Parathyroid adenoma (tissue), 2 donors: ENCODE measurements at regions not wholly inside any gene's neighbourhood (a gene's known extent, or its start where the extent isn't known, plus 50 kb on each side); places are given as distances from the start of the nearest gene placed in this dataset.

Experiments
- H2AFZ ChIP-seq: fragments of 300-600 bp; sonication (generic); one replicate; pipeline ENCODE4 v1.7.0; 2017; ENCODE audit warnings: antibody characterized with exemption, mild to moderate bottlenecking
- H3K27ac ChIP-seq: fragments of 300-600 bp; sonication (generic); one replicate; pipeline ENCODE4 v1.7.0; 2017
- H3K27me3 ChIP-seq: fragments of 300-600 bp; sonication (generic); one replicate; pipeline ENCODE4 v1.7.0; 2017; ENCODE audit warnings: low read length; ENCODE audit not compliant: control insufficient read depth, insufficient read depth
- H3K36me3 ChIP-seq: fragments of 300-600 bp; sonication (generic); one replicate; pipeline ENCODE4 v1.7.0; 2017; ENCODE audit warnings: low read length; ENCODE audit not compliant: control insufficient read depth, insufficient read depth
- H3K4me1 ChIP-seq: fragments of 300-600 bp; sonication (generic); one replicate; pipeline ENCODE4 v1.7.0; 2017; ENCODE audit warnings: control low read depth
- H3K4me2 ChIP-seq: fragments of 300-600 bp; sonication (generic); one replicate; pipeline ENCODE4 v1.7.0; 2017; ENCODE audit warnings: low read length
- H3K4me3 ChIP-seq: fragments of 300-600 bp; sonication (generic); one replicate; pipeline ENCODE4 v1.7.0; 2017; ENCODE audit warnings: low read depth, low read length
- H3K79me2 ChIP-seq: fragments of 300-600 bp; sonication (generic); one replicate; pipeline ENCODE4 v1.7.0; 2017; ENCODE audit warnings: control low read depth
- H3K9ac ChIP-seq: fragments of 300-600 bp; sonication (generic); one replicate; pipeline ENCODE4 v1.7.0; 2017; ENCODE audit warnings: mild to moderate bottlenecking
- H3K9me3 ChIP-seq: fragments of 300-600 bp; sonication (generic); one replicate; pipeline ENCODE4 v1.7.0; 2017; ENCODE audit warnings: low read length; ENCODE audit not compliant: control insufficient read depth
- TF ChIP-seq, protein P1 (sequence below): fragments of 300-600 bp; sonication (generic); IDR thresholded peaks from one replicate; pipeline ENCODE4 v1.7.0; 2017; ENCODE audit warnings: antibody characterized with exemption, mild to moderate bottlenecking
- donor health status: primary hyperparathyroidism.

DNA sequence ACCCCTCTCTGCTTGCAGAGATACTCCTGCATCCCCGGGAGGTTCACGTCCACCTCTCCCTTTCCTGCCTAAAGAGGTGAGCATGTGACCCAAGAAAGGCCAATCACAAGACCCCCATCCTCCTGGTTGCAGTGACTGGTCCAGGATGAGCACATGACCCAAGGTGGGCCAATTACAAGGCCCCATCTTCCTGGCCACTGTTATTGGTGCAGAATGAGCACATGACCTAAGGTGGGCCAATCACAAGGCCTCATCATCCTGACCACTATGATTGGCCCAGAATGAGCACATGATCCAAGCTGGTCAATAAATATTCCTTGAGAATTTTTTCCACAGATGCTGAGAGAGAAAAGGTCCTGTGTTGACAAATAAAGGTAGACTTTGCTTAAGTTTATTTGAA, 350.7 kb downstream of the EFNB2 start:
- H3K27me3 ChIP-seq = no peaks in the 10 kb centered on the region
- TF ChIP-seq, protein P1, sequence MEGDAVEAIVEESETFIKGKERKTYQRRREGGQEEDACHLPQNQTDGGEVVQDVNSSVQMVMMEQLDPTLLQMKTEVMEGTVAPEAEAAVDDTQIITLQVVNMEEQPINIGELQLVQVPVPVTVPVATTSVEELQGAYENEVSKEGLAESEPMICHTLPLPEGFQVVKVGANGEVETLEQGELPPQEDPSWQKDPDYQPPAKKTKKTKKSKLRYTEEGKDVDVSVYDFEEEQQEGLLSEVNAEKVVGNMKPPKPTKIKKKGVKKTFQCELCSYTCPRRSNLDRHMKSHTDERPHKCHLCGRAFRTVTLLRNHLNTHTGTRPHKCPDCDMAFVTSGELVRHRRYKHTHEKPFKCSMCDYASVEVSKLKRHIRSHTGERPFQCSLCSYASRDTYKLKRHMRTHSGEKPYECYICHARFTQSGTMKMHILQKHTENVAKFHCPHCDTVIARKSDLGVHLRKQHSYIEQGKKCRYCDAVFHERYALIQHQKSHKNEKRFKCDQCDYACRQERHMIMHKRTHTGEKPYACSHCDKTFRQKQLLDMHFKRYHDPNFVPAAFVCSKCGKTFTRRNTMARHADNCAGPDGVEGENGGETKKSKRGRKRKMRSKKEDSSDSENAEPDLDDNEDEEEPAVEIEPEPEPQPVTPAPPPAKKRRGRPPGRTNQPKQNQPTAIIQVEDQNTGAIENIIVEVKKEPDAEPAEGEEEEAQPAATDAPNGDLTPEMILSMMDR = no peak

DNA sequence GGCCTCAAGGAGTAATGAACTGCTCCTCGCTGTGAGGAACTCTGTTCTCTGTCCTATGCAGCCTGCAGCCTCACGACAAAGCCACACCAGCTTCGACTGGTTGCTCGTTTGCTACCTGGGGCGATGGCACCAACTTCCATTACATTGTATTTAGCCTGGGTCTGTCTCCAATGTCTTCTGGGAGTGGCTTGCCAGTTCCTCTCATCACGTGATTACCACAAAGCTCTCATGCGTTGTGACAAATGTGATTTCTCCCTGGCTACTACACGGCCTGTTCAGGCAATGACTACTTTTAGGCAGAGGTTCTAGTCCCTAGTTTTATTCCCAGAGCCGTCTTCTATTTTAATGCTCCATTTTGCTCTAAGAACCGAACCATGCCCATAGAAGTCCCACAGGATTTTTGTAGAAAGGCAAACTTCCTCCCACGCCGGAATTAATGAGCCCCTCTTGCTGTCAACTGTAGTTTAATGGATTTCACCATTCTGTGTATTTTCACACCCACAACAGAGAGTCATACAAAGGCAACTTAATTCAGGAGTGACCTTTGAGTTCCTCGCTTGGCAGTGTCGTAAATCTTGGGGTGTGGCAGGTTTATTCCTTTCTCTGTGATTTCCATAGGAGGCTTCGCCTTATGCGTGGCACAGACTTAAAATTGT, 351.9 kb downstream of the EFNB2 start:
- TF ChIP-seq, protein P1 = no peak
- Histone ChIP-seq H2AFZ (no peak overlapping the region), H3K9me3 (no peaks in the 10 kb centered on the region), H3K4me1 (no peaks in the 10 kb centered on the region), H3K79me2 (no peaks in the 10 kb centered on the region), H3K27me3 (no peaks in the 10 kb centered on the region), H3K4me2 (no peak overlapping the region), H3K36me3 (no peaks in the 10 kb centered on the region), H3K4me3 (no peak overlapping the region), H3K9ac (no peak overlapping the region), H3K27ac (no peak overlapping the region)

More for the DNA sequence above, 350.7 kb downstream of the EFNB2 start:
- Histone ChIP-seq H3K36me3 (no peaks in the 10 kb centered on the region), H3K4me3 (no peak overlapping the region), H2AFZ (no peak overlapping the region), H3K27ac (no peak overlapping the region), H3K4me2 (no peak overlapping the region), H3K4me1 (no peaks in the 10 kb centered on the region), H3K79me2 (no peaks in the 10 kb centered on the region), H3K9me3 (no peaks in the 10 kb centered on the region), H3K9ac (no peak overlapping the region)

DNA sequence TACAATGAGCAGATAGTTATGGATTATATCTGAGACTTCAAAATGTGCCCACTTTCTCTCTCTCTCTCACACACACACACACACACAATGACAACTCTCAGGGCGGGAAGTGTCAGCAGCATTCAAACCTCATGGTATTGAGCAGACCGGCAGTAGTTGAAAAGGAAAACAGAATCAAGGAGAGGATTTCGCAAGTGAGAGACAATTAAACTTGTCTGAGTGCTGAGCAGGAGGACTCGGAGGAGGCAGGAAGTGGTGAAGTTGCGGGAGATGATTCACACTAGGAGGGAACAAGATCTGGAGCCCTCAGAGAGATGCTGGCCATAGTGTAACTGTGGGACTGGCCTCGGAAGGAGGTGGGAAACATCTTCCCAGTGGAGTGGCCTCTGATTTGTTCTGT, 353.1 kb downstream of the EFNB2 start:
- Histone ChIP-seq H3K9me3 (no peaks in the 10 kb centered on the region), H3K4me3 (no peak overlapping the region), H3K4me1 (no peaks in the 10 kb centered on the region), H3K36me3 (no peaks in the 10 kb centered on the region), H2AFZ (no peak overlapping the region), H3K79me2 (no peaks in the 10 kb centered on the region), H3K9ac (no peak overlapping the region), H3K27ac (no peak overlapping the region), H3K4me2 (no peak overlapping the region), H3K27me3 (no peaks in the 10 kb centered on the region)
- TF ChIP-seq, protein P1 = no peak

DNA sequence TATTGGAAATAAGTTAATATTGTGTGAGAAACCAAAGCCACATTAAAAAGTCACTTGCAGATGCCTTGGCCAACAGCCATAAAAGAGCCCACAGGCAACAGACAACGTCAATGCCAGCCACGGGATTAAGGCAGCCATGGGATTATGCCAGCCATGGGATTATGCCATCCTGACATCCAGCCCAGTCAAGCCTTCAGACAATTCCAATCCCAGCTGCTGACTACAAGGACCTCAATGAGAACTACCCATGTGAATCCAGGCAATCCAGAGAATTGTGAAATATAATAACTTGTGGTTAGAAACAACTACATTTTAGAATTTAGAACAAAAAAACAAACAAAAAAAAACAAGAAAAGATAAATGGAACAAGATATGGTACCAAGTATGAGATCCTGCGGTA, 356.6 kb downstream of the EFNB2 start:
- TF ChIP-seq, protein P1 = no peak
- no peaks in the 10 kb centered on the region for H3K4me1 ChIP-seq
- H3K27me3 ChIP-seq = no peaks in the 10 kb centered on the region
- H3K9me3 ChIP-seq = no peaks in the 10 kb centered on the region
- no peaks in the 10 kb centered on the region for H3K36me3 ChIP-seq
- no peak overlapping the region for H2AFZ ChIP-seq
- no peak overlapping the region for H3K27ac ChIP-seq
- no peak overlapping the region for H3K4me3 ChIP-seq
- H3K79me2 ChIP-seq = no peaks in the 10 kb centered on the region
- no peak overlapping the region for H3K4me2 ChIP-seq
- no peak overlapping the region for H3K9ac ChIP-seq

DNA sequence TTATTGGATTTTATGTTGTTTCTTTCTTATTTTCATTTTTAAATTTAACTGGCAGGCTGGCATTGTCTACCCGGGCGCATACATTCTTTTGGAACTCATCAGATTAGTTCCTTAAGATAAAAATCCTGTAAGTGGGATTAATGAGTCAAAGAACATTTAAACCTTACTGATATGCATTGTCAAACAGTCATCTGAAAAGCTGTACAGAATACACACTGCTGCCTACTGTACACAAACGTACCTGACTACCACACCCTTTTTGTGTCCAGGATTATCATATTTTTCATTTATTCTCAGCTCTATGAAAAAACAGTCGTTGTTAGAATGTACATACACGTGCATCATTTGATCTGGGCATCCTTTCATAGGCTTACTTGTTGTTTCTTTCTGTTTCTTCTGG, 358.3 kb downstream of the EFNB2 start:
- Histone ChIP-seq H3K36me3 (no peaks in the 10 kb centered on the region), H3K9me3 (no peaks in the 10 kb centered on the region), H3K4me3 (no peak overlapping the region), H3K27me3 (no peaks in the 10 kb centered on the region), H3K27ac (no peak overlapping the region), H3K79me2 (no peaks in the 10 kb centered on the region), H2AFZ (no peak overlapping the region), H3K9ac (no peak overlapping the region), H3K4me1 (no peaks in the 10 kb centered on the region), H3K4me2 (no peak overlapping the region)
- TF ChIP-seq, protein P1 = no peak
